ENCODE measurements at regions not wholly inside any gene's neighbourhood (a gene's known extent, or its start where the extent isn't known, plus 50 kb on each side); places are given as distances from the start of the nearest gene placed in this dataset.

- no peak overlapping the region for H3K4me3 Mint-ChIP-seq (ENCODE audit: unreplicated experiment)
- peaks cover 2% of the 10 kb centered on the region for H3K27me3 Mint-ChIP-seq (ENCODE audit: unreplicated experiment)
- no peak for TF ChIP-seq CTCF (IDR thresholded peaks at IDR 0.05)
- H3K4me1 Mint-ChIP-seq (ENCODE audit: unreplicated experiment), result no peaks in the 10 kb centered on the region
- no peaks in the 10 kb centered on the region for H3K36me3 Mint-ChIP-seq (ENCODE audit: unreplicated experiment)
- H3K27ac Mint-ChIP-seq (ENCODE audit: unreplicated experiment), result no peak overlapping the region
- H3K9me3 Mint-ChIP-seq (ENCODE audit: unreplicated experiment), result no peaks in the 10 kb centered on the region
- DNase-seq (ENCODE audit: extremely low spot score, unreplicated experiment), result no peak
Observed at GRCh38 chr15:97528238-97528637, 432.3 kb upstream of the ARRDC4 start.

DNA sequence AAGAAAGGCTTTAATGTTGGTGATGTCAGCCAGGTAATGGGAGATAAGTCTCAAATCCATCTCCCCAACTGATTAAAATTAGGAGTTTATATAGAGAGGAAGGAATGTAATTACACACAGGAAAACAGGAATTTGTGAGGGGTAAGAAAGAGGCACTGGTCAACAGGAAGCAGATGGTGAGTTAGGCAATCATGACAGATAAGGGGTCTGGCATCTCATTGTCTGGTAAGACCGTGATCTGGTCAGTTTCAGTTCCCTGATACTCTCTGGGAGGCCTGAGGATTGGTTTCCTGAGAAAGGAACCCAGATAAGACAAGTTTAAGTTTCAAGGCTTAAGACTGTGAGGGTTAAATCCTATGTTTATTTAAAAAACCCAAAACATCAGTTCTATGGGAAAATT is 414.7 kb upstream of the ARRDC4 start:
- Mint-ChIP-seq H3K36me3 (ENCODE audit: unreplicated experiment) (no peaks in the 10 kb centered on the region), H3K4me3 (ENCODE audit: unreplicated experiment) (no peak overlapping the region), H3K9me3 (ENCODE audit: unreplicated experiment) (peaks cover 45% of the 10 kb centered on the region), H3K4me1 (ENCODE audit: unreplicated experiment) (no peaks in the 10 kb centered on the region), H3K27me3 (ENCODE audit: unreplicated experiment) (no peaks in the 10 kb centered on the region), H3K27ac (ENCODE audit: unreplicated experiment) (no peak overlapping the region)
- no peak for DNase-seq (ENCODE audit: extremely low spot score, unreplicated experiment)
- TF ChIP-seq CTCF (IDR thresholded peaks at IDR 0.05), result no peak

DNA sequence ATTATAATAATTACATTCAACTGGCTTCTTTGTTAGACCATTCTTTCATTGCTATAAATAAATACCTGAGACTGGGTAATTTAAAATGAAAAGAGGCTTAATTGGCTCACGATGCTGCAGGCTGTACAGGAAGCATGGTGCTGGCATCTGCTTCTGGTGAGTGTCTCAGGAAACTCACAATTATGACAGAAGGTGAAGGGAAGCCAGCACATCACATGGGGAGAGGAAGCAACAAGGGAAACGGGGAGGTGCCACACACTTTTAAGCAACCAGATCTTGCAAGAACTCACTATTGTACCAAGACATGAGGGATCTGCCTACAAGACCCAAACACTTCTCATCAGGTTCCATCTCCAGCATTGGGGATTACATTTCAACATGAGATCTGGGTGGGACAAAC is 413.1 kb upstream of the ARRDC4 start:
- DNase-seq (ENCODE audit: extremely low spot score, unreplicated experiment), result no peak
- Mint-ChIP-seq H3K36me3 (ENCODE audit: unreplicated experiment) (no peaks in the 10 kb centered on the region), H3K9me3 (ENCODE audit: unreplicated experiment) (peaks cover 50% of the 10 kb centered on the region), H3K4me3 (ENCODE audit: unreplicated experiment) (no peak overlapping the region), H3K27me3 (ENCODE audit: unreplicated experiment) (no peaks in the 10 kb centered on the region), H3K27ac (ENCODE audit: unreplicated experiment) (no peak overlapping the region), H3K4me1 (ENCODE audit: unreplicated experiment) (no peaks in the 10 kb centered on the region)
- TF ChIP-seq CTCF (IDR thresholded peaks at IDR 0.05), result no peak

GRCh38 chr15:97561529-97561928 is 399.0 kb upstream of the ARRDC4 start:
- H3K27ac Mint-ChIP-seq (ENCODE audit: unreplicated experiment), result no peak overlapping the region
- no peaks in the 10 kb centered on the region for H3K36me3 Mint-ChIP-seq (ENCODE audit: unreplicated experiment)
- peaks cover 4% of the 10 kb centered on the region for H3K9me3 Mint-ChIP-seq (ENCODE audit: unreplicated experiment)
- TF ChIP-seq CTCF (IDR thresholded peaks at IDR 0.05), result no peak
- peaks cover 2% of the 10 kb centered on the region for H3K27me3 Mint-ChIP-seq (ENCODE audit: unreplicated experiment)
- no peak overlapping the region for H3K4me3 Mint-ChIP-seq (ENCODE audit: unreplicated experiment)
- DNase-seq (ENCODE audit: extremely low spot score, unreplicated experiment), result no peak
- peaks cover 7% of the 10 kb centered on the region for H3K4me1 Mint-ChIP-seq (ENCODE audit: unreplicated experiment)

DNA sequence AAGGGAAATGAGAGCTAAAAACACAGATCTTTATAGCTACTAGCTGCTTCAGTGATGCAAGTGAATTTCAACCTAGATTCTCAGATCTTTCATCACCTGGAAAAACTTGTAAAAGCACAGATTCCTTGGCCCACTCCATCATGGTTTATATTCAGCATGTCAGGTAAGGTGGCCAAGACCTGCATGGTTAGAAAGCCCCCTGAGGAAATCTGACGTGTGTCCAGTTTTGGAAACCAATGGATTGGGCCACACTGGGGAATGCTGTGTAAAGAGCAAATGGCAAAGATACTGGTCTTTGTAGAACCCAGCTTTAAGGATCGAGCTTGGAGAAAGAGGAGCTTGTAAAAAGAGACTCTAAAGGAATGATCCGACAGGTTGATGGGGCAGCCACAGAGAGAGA is 397.0 kb upstream of the ARRDC4 start:
- no peak for TF ChIP-seq CTCF (IDR thresholded peaks at IDR 0.05)
- H3K4me3 Mint-ChIP-seq (ENCODE audit: unreplicated experiment), result no peak overlapping the region
- peaks cover 2% of the 10 kb centered on the region for H3K27me3 Mint-ChIP-seq (ENCODE audit: unreplicated experiment)
- no peak for DNase-seq (ENCODE audit: extremely low spot score, unreplicated experiment)
- peaks cover 1% of the 10 kb centered on the region for H3K9me3 Mint-ChIP-seq (ENCODE audit: unreplicated experiment)
- H3K27ac Mint-ChIP-seq (ENCODE audit: unreplicated experiment), result no peak overlapping the region
- no peaks in the 10 kb centered on the region for H3K36me3 Mint-ChIP-seq (ENCODE audit: unreplicated experiment)
- H3K4me1 Mint-ChIP-seq (ENCODE audit: unreplicated experiment), result peaks cover 22% of the 10 kb centered on the region

Data from osteocyte (in vitro differentiated cells).